ENCODE measurements at regions not wholly inside any gene's neighbourhood (a gene's known extent, or its start where the extent isn't known, plus 50 kb on each side); places are given as distances from the start of the nearest gene placed in this dataset.
"Not testable (repeated sequence)": the region's sequence is repeated elsewhere in the genome, so short reads cannot be mapped to it uniquely, and the experiment has no call there.

DNA sequence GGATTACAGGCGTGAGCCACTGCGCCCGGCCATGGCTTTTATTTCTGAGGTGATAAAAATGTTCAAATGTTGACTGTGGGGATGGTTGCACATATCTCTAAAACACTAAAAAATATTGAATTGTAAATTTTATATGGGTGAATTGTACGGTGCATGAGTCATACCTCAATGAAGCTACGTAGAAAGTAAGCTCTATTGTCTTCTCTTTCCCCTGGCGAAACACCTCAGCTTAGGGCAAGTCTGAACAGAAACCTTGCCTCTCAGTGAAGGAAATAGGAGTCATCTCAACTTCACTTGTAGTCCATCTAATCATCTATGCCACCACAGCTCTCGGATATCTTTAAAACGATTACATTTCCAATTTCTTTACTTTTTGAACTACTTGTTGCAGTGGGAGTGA is 238.2 kb downstream of the SPATA31A6 start:
- H3K4me3 Mint-ChIP-seq; H3K27ac Mint-ChIP-seq; H3K36me3 ChIP-seq (ENCODE audit: insufficient read depth, low read length); POLR2A ChIA-PET; H3K27me3 ChIP-seq (ENCODE audit: insufficient read depth, low read length, poor library complexity, severe bottlenecking); H3K4me3 ChIP-seq (ENCODE audit: low read length); H3K4me1 ChIP-seq (ENCODE audit: insufficient read depth, low read length); H3K9me3 ChIP-seq (ENCODE audit: low read length); DNase-seq; H3K9me3 Mint-ChIP-seq; CTCF ChIA-PET; H3K4me1 Mint-ChIP-seq; H3K27ac ChIP-seq (ENCODE audit: low read depth, low read length); H3K27me3 Mint-ChIP-seq; H3K36me3 Mint-ChIP-seq: not testable (repeated sequence)

- H3K4me3 ChIP-seq (ENCODE audit: low read length); H3K4me1 Mint-ChIP-seq; H3K4me3 Mint-ChIP-seq; H3K4me1 ChIP-seq (ENCODE audit: insufficient read depth, low read length); H3K27me3 ChIP-seq (ENCODE audit: insufficient read depth, low read length, poor library complexity, severe bottlenecking); H3K9me3 Mint-ChIP-seq; POLR2A ChIA-PET; H3K27ac ChIP-seq (ENCODE audit: low read depth, low read length); H3K36me3 Mint-ChIP-seq; DNase-seq; H3K27me3 Mint-ChIP-seq; H3K9me3 ChIP-seq (ENCODE audit: low read length); CTCF ChIA-PET; H3K36me3 ChIP-seq (ENCODE audit: insufficient read depth, low read length): not testable (repeated sequence)
- peak overlapping the region in 1 of 8 donors; percentile 54 for H3K27ac Mint-ChIP-seq
These were observed 247.5 kb downstream of the SPATA31A6 start for GRCh38 chr9:42430674-42431615.

DNA sequence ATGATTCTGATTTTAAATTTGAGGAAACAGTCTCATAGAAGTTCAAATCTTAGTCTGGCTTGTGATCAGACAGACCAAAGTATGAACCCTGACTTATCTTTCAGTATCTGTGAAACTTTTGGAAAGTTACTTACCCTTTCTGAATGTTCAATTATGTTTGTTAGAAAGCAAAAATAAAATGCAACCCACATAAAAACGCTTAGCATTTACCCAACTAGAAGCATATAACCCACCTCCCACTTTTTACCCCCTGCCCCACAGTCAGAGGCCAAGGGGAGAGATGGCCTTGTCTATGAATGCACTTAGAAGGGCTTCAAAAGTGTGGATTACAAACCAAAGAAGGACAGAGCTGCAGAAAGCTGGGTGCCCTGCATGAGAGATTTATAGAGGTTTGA is 248.2 kb downstream of the SPATA31A6 start:
- H3K36me3 ChIP-seq (ENCODE audit: insufficient read depth, low read length); H3K4me3 ChIP-seq (ENCODE audit: low read length); H3K9me3 ChIP-seq (ENCODE audit: low read length); H3K27me3 Mint-ChIP-seq; CTCF ChIA-PET; DNase-seq; H3K36me3 Mint-ChIP-seq; H3K4me1 Mint-ChIP-seq; POLR2A ChIA-PET; H3K9me3 Mint-ChIP-seq; H3K27me3 ChIP-seq (ENCODE audit: insufficient read depth, low read length, poor library complexity, severe bottlenecking); H3K4me1 ChIP-seq (ENCODE audit: insufficient read depth, low read length); H3K4me3 Mint-ChIP-seq; H3K27ac ChIP-seq (ENCODE audit: low read depth, low read length): not testable (repeated sequence)
- H3K27ac Mint-ChIP-seq, result peak overlapping the region in 1 of 8 donors; percentile 54

DNA sequence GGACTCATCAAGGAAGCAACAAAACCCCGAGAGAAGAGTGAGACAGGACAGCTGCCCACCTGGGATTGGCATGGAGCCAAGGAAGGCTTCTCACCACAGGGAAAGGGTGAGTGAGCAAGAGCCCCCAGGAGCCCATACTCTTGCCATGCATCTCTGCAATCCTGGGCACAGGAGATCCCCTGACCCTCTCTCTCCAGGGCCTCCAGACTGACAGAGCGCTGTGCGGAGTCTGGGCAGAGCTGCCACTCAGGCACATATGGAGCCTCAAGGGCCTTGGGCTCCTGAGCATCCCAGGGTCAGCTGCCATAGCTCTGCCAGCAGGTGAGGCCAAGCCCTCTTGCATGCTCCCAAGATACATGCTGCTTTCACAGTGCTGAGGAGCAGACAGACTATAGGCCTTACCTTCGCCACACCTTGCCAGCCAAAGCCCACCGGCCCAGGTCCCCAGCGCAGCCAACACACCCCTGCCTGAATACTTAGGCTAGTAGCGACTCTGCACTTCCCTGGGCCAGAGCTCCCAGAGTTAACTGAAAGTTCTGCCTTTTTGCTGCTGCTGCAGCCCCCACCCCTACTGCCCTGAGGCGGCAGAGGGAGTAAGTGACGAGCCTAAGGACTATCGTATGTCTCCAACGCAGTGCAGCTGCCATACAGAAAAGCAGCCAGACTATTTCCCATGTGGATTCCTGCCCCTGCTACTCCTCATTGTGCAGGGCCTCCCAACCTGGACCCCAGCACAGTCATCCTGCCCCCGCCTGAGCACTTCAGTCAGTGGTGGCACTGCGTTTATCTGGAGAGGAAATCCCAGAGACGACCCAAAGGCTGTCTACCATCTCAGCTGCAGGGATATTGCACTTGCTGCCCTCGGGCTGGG is 251.6 kb downstream of the SPATA31A6 start:
- H3K9me3 Mint-ChIP-seq; H3K4me3 ChIP-seq (ENCODE audit: low read length); H3K4me1 Mint-ChIP-seq; POLR2A ChIA-PET; H3K4me1 ChIP-seq (ENCODE audit: insufficient read depth, low read length); H3K36me3 ChIP-seq (ENCODE audit: insufficient read depth, low read length); H3K27ac ChIP-seq (ENCODE audit: low read depth, low read length); DNase-seq; H3K36me3 Mint-ChIP-seq; H3K9me3 ChIP-seq (ENCODE audit: low read length); H3K4me3 Mint-ChIP-seq; CTCF ChIA-PET; H3K27me3 Mint-ChIP-seq; H3K27me3 ChIP-seq (ENCODE audit: insufficient read depth, low read length, poor library complexity, severe bottlenecking): not testable (repeated sequence)
- peak overlapping the region in 3 of 8 donors; percentile 23 to 79 (median 43) for H3K27ac Mint-ChIP-seq

DNA sequence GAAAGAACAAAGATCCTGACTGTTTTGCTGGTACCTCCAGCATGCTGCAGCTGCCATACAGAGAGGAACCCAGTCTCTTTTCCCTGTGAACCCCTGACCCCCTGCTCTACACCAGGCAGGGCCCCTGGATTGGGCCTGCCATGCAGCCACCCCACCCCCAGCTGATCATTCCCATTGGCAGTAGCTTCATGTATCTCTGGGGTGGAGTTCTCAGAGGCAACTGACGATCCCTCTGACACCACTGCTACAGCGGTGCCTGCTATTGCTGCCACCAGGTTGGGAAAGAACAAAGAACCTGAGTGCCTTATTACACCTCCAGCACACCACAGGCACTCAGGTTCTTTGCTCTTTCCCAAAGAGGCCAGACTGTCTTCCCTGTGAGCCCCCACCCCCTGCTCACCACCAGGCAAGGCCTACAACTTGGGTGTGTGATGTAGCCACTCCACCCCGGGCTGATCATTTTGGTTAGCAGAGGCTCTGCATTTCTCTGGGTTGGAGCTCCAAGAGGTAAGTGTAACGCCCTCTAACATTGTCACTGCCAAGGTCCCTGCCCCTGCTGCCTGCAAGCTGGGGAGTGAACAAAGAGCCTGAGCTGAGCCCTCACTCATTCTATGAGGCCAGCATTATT is 252.4 kb downstream of the SPATA31A6 start:
- H3K9me3 Mint-ChIP-seq; POLR2A ChIA-PET; H3K36me3 ChIP-seq (ENCODE audit: insufficient read depth, low read length); CTCF ChIA-PET; H3K4me1 Mint-ChIP-seq; H3K4me1 ChIP-seq (ENCODE audit: insufficient read depth, low read length); DNase-seq; H3K36me3 Mint-ChIP-seq; H3K27ac ChIP-seq (ENCODE audit: low read depth, low read length); H3K27me3 ChIP-seq (ENCODE audit: insufficient read depth, low read length, poor library complexity, severe bottlenecking); H3K4me3 ChIP-seq (ENCODE audit: low read length); H3K9me3 ChIP-seq (ENCODE audit: low read length); H3K27me3 Mint-ChIP-seq: not testable (repeated sequence)
- Mint-ChIP-seq H3K27ac (peak overlapping the region in 4 of 8 donors; percentile 7 to 79 (median 67)), H3K4me3 (peak overlapping the region in 1 of 7 donors; percentile 44)

GRCh38 chr9:42437057-42437759 is 253.7 kb downstream of the SPATA31A6 start:
- H3K27ac ChIP-seq (ENCODE audit: low read depth, low read length); POLR2A ChIA-PET; H3K36me3 Mint-ChIP-seq; H3K9me3 Mint-ChIP-seq; H3K27me3 ChIP-seq (ENCODE audit: insufficient read depth, low read length, poor library complexity, severe bottlenecking); H3K4me1 ChIP-seq (ENCODE audit: insufficient read depth, low read length); DNase-seq; H3K9me3 ChIP-seq (ENCODE audit: low read length); H3K36me3 ChIP-seq (ENCODE audit: insufficient read depth, low read length); CTCF ChIA-PET; H3K27me3 Mint-ChIP-seq; H3K4me1 Mint-ChIP-seq; H3K4me3 ChIP-seq (ENCODE audit: low read length): not testable (repeated sequence)
- Mint-ChIP-seq H3K27ac (peak overlapping the region in 1 of 8 donors; percentile 22), H3K4me3 (peak overlapping the region in 1 of 7 donors; percentile 45)

DNA sequence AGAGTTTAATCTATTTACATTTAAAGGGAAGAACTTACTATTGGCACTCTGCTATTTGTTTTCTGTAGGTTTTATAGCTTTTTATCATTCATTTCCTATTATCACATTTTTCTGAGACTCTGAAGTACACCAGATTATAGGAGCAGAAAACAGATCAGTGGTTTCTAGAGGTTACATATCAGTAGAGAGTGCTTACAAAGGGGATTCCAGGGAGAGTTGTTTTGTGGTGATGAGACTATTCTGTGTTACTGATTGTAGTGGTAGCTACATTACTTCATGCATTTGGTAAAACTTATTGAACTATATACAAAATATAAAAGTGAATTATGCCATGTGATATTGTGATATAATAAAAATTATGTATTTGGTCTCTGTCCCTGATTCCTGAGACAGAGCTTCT is 259.2 kb downstream of the SPATA31A6 start:
- H3K27ac ChIP-seq (ENCODE audit: low read depth, low read length); H3K9me3 ChIP-seq (ENCODE audit: low read length); H3K36me3 Mint-ChIP-seq; H3K36me3 ChIP-seq (ENCODE audit: insufficient read depth, low read length); H3K4me3 Mint-ChIP-seq; H3K27me3 Mint-ChIP-seq; H3K9me3 Mint-ChIP-seq; H3K27me3 ChIP-seq (ENCODE audit: insufficient read depth, low read length, poor library complexity, severe bottlenecking); H3K4me1 ChIP-seq (ENCODE audit: insufficient read depth, low read length); DNase-seq; POLR2A ChIA-PET; H3K27ac Mint-ChIP-seq; H3K4me3 ChIP-seq (ENCODE audit: low read length); H3K4me1 Mint-ChIP-seq; CTCF ChIA-PET: not testable (repeated sequence)

DNA sequence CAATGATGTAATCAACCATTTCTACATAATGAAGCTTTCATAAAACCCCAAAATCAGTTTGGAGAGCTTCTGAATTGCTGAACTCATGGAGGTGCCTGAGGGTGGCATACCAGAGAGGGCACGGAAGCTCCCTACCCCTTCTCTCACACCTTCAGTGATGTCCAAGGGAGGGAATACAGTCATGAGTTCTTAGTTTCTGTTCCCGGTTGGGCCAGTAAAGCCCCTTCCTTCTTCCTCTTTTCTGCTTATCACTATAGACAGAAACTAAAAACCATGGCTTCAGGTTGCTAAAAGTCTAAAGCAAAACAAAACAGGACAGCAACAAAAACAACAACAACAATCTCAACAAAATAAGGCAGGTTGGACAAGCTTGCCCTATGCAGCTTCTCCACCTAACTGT is 260.0 kb downstream of the SPATA31A6 start:
- POLR2A ChIA-PET; H3K4me3 ChIP-seq (ENCODE audit: low read length); H3K27me3 ChIP-seq (ENCODE audit: insufficient read depth, low read length, poor library complexity, severe bottlenecking); H3K9me3 Mint-ChIP-seq; H3K4me3 Mint-ChIP-seq; DNase-seq; H3K36me3 ChIP-seq (ENCODE audit: insufficient read depth, low read length); H3K36me3 Mint-ChIP-seq; CTCF ChIA-PET; H3K27ac ChIP-seq (ENCODE audit: low read depth, low read length); H3K4me1 ChIP-seq (ENCODE audit: insufficient read depth, low read length); H3K4me1 Mint-ChIP-seq; H3K27me3 Mint-ChIP-seq; H3K9me3 ChIP-seq (ENCODE audit: low read length); H3K27ac Mint-ChIP-seq: not testable (repeated sequence)
